ENCODE measurements at regions not wholly inside any gene's neighbourhood (a gene's known extent, or its start where the extent isn't known, plus 50 kb on each side); places are given as distances from the start of the nearest gene placed in this dataset.

GRCh38 chr14:53464376-53464775 is 311.3 kb upstream of the DDHD1 start:
- CTCF ChIA-PET: no interaction called here
- H3K4me3 ChIP-seq (ENCODE audit: low read depth, low read length): no peak overlapping the region
- no peak for DNase-seq (ENCODE audit: low read depth, low spot score)
- POLR2A ChIA-PET: no interaction called here
- TF ChIP-seq, protein P1, sequence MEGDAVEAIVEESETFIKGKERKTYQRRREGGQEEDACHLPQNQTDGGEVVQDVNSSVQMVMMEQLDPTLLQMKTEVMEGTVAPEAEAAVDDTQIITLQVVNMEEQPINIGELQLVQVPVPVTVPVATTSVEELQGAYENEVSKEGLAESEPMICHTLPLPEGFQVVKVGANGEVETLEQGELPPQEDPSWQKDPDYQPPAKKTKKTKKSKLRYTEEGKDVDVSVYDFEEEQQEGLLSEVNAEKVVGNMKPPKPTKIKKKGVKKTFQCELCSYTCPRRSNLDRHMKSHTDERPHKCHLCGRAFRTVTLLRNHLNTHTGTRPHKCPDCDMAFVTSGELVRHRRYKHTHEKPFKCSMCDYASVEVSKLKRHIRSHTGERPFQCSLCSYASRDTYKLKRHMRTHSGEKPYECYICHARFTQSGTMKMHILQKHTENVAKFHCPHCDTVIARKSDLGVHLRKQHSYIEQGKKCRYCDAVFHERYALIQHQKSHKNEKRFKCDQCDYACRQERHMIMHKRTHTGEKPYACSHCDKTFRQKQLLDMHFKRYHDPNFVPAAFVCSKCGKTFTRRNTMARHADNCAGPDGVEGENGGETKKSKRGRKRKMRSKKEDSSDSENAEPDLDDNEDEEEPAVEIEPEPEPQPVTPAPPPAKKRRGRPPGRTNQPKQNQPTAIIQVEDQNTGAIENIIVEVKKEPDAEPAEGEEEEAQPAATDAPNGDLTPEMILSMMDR (IDR thresholded peaks at IDR 0.05; ENCODE audit: insufficient read depth, low read length, missing control alignments): no peak

- H3K4me3 ChIP-seq (ENCODE audit: low read depth, low read length): no peak overlapping the region
- TF ChIP-seq, protein P1 (IDR thresholded peaks at IDR 0.05; ENCODE audit: insufficient read depth, low read length, missing control alignments): no peak
- ChIA-PET POLR2A (no interaction called here), CTCF (no interaction called here)
- no peak for DNase-seq (ENCODE audit: low read depth, low spot score)
Measured at GRCh38 chr14:53462931-53463778, 310.0 kb upstream of the DDHD1 start.

- H3K4me3 ChIP-seq (ENCODE audit: low read depth, low read length): no peak overlapping the region
- TF ChIP-seq, protein P1 (IDR thresholded peaks at IDR 0.05; ENCODE audit: insufficient read depth, low read length, missing control alignments): no peak
- POLR2A ChIA-PET: no interaction called here
- DNase-seq (ENCODE audit: low read depth, low spot score): no peak
- CTCF ChIA-PET: interaction anchor here (0.6 to 1.4 kb wide), 2 partner anchors 81 to 886 kb away, joined by 3 read pairs; no protein-coding TSS in a partner anchor
Measured at GRCh38 chr14:53461858-53462257, 308.7 kb upstream of the DDHD1 start.

GRCh38 chr14:53460544-53460943 is 307.4 kb upstream of the DDHD1 start:
- ChIA-PET CTCF (interaction anchor here (1.6 kb wide), 1 partner anchor 11 kb away, joined by 3 read pairs; no protein-coding TSS in a partner anchor), POLR2A (no interaction called here)
- TF ChIP-seq, protein P1 (IDR thresholded peaks at IDR 0.05; ENCODE audit: insufficient read depth, low read length, missing control alignments): no peak
- DNase-seq (ENCODE audit: low read depth, low spot score): no peak
- H3K4me3 ChIP-seq (ENCODE audit: low read depth, low read length): no peak overlapping the region

- no peak overlapping the region for H3K4me3 ChIP-seq (ENCODE audit: low read depth, low read length)
- TF ChIP-seq, protein P1 (IDR thresholded peaks at IDR 0.05; ENCODE audit: insufficient read depth, low read length, missing control alignments): no peak
- ChIA-PET POLR2A (no interaction called here), CTCF (interaction anchor here (0.7 to 1.4 kb wide), 5 partner anchors 12 to 81 kb away, joined by 3 to 4 read pairs (median 4); no protein-coding TSS in a partner anchor)
- DNase-seq (ENCODE audit: low read depth, low spot score): no peak
Measured at GRCh38 chr14:53458368-53458814, 305.3 kb upstream of the DDHD1 start.

- H3K4me3 ChIP-seq (ENCODE audit: low read depth, low read length): no peak overlapping the region
- POLR2A ChIA-PET: no interaction called here
- DNase-seq (ENCODE audit: low read depth, low spot score): no peak
- CTCF ChIA-PET: no interaction called here
- TF ChIP-seq, protein P1 (IDR thresholded peaks at IDR 0.05; ENCODE audit: insufficient read depth, low read length, missing control alignments): no peak
Measured at GRCh38 chr14:53456931-53457330, 303.8 kb upstream of the DDHD1 start.
